SK-N-SH (cell line): ENCODE measurements at regions not wholly inside any gene's neighbourhood (a gene's known extent, or its start where the extent isn't known, plus 50 kb on each side); places are given as distances from the start of the nearest gene placed in this dataset.

ENCODE experiments used
- EP300 ChIP-seq, 2 experiments: IDR thresholded peaks; 2 replicates each; pipeline versions ENCODE4 v1.4.0 to v1.6.1; 2012; ENCODE audit warnings: borderline replicate concordance in 1 of 2, low read depth in 1 of 2, low read length in 1 of 2
- RFX5 ChIP-seq: IDR thresholded peaks from 2 replicates; pipeline ENCODE4 v1.6.1; 2012; ENCODE audit warnings: mild to moderate bottlenecking, improper control_type of control experiment, low read length
- TF ChIP-seq, protein P1 (sequence below): fragments of 200-600 bp; sonication (generic); IDR thresholded peaks from 2 replicates; pipeline ENCODE4 v1.6.1; 2017; ENCODE audit warnings: antibody characterized with exemption, mild to moderate bottlenecking, moderate library complexity

DNA sequence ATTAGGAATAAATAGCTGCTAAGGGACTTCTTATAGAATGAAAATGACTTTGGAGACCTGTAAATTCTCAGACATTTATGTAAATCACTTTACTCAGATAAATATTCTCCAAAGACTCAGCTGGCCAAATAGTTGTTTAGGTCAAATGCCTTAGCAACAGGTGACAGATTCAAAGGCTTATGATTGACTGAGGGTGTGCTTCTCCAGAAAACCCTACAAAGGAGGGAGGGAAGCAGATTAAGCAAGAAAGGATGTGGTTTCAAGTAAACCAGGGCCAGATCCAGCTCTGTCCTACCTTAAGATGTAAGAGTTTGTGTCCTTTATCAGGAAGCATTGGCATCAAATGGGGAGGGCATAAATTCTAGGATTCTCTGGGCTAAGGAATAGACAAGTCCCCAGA lies 433.0 kb downstream of the TLE1 start:
- no peak for TF ChIP-seq RFX5
- no peak for TF ChIP-seq EP300 (IDR thresholded peaks at IDR 0.05; ENCODE audit: borderline replicate concordance in 1 of 2, low read depth in 1 of 2, low read length in 1 of 2)
- TF ChIP-seq, protein P1, sequence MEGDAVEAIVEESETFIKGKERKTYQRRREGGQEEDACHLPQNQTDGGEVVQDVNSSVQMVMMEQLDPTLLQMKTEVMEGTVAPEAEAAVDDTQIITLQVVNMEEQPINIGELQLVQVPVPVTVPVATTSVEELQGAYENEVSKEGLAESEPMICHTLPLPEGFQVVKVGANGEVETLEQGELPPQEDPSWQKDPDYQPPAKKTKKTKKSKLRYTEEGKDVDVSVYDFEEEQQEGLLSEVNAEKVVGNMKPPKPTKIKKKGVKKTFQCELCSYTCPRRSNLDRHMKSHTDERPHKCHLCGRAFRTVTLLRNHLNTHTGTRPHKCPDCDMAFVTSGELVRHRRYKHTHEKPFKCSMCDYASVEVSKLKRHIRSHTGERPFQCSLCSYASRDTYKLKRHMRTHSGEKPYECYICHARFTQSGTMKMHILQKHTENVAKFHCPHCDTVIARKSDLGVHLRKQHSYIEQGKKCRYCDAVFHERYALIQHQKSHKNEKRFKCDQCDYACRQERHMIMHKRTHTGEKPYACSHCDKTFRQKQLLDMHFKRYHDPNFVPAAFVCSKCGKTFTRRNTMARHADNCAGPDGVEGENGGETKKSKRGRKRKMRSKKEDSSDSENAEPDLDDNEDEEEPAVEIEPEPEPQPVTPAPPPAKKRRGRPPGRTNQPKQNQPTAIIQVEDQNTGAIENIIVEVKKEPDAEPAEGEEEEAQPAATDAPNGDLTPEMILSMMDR: no peak
